K562 (cell line): ENCODE measurements at regions not wholly inside any gene's neighbourhood (a gene's known extent, or its start where the extent isn't known, plus 50 kb on each side); places are given as distances from the start of the nearest gene placed in this dataset.

ENCODE experiments used
- CTCF ChIP-seq, 3 experiments: IDR thresholded peaks in 2 of 3; conservative IDR thresholded peaks in 1 of 3; 2 replicates each; pipeline ENCODE4 v1.5.1; 2011 to 2012; ENCODE audit warnings: low read length in 3 of 3, mild to moderate bottlenecking in 3 of 3, control low read depth in 2 of 3, improper control_type of control experiment in 1 of 3, inconsistent platforms in 1 of 3, low read depth in 1 of 3, mixed read lengths in 1 of 3, moderate library complexity in 1 of 3; ENCODE audit not compliant: insufficient read depth in 2 of 3
- ESRRA ChIP-seq: fragments of 450-650 bp; IDR thresholded peaks from 2 replicates; pipeline ENCODE4 v1.6.1; 2014; ENCODE audit warnings: low read depth, mild to moderate bottlenecking, moderate library complexity, borderline replicate concordance
- GATA2 ChIP-seq: sonication (generic); formaldehyde crosslinking; IDR thresholded peaks from 2 replicates; pipeline ENCODE4 v1.4.0; 2020; ENCODE audit warnings: mild to moderate bottlenecking, missing genetic modification reagents
- HDAC2 ChIP-seq: fragments of 450-650 bp; IDR thresholded peaks from 2 replicates; pipeline ENCODE4 v1.6.1; 2016; ENCODE audit warnings: mild to moderate bottlenecking
- MEIS2 ChIP-seq: fragments of 450-650 bp; IDR thresholded peaks from 2 replicates; pipeline ENCODE4 v1.6.1; 2014; ENCODE audit warnings: mild to moderate bottlenecking; ENCODE audit not compliant: partially characterized antibody
- MLX ChIP-seq, 2 experiments: fragments of 450-650 bp in 1 of 2; sonication (generic) in 1 of 2; formaldehyde crosslinking; conservative IDR thresholded peaks; 2 replicates each; pipeline versions ENCODE4 v1.4.0 to v1.8.1; 2020 to 2022; ENCODE audit warnings: mild to moderate bottlenecking in 1 of 2, missing genetic modification reagents in 1 of 2
- NCOA2 ChIP-seq, 2 experiments: fragments of 450-650 bp; IDR thresholded peaks; 2 replicates each; pipeline ENCODE4 v1.6.1; 2018; ENCODE audit warnings: mild to moderate bottlenecking in 2 of 2, moderate library complexity in 1 of 2; ENCODE audit not compliant: partially characterized antibody in 2 of 2
- POLR2A ChIP-seq: fragments of 450-650 bp; conservative IDR thresholded peaks from 2 replicates; pipeline ENCODE4 v1.6.1; 2016
- RAD51 ChIP-seq: fragments of 450-650 bp; IDR thresholded peaks from 2 replicates; pipeline ENCODE4 v1.7.1; 2016; ENCODE audit warnings: low read depth, mild to moderate bottlenecking, borderline replicate concordance
- STAT5A ChIP-seq: IDR thresholded peaks from 2 replicates; pipeline ENCODE4 v1.6.1; 2012; ENCODE audit warnings: low read length, inconsistent platforms, borderline replicate concordance
- ZNF143 ChIP-seq: sonication (generic); formaldehyde crosslinking; IDR thresholded peaks from 2 replicates; pipeline ENCODE4 v1.9.0; 2022; ENCODE audit warnings: mild to moderate bottlenecking, missing genetic modification reagents
- ZNF311 ChIP-seq: fragments of 250-450 bp; sonication (Bioruptor Pico); IDR thresholded peaks from 2 replicates; pipeline ENCODE4 v1.4.0; 2020; ENCODE audit warnings: mild to moderate bottlenecking, moderate library complexity

- no peak for TF ChIP-seq ZNF143
- TF ChIP-seq RAD51, result no peak
- no peak for TF ChIP-seq CTCF (IDR thresholded peaks at IDR 0.05 in 2 of 3, conservative IDR thresholded peaks at IDR 0.05 in 1 of 3; ENCODE audit: insufficient read depth in 2 of 3, low read depth in 1 of 3, low read length in 3 of 3)
- no peak for TF ChIP-seq ESRRA
- no peak for TF ChIP-seq GATA2 (CRISPR knock-in tag)
- TF ChIP-seq ZNF311 (CRISPR knock-in tag), result no peak
- TF ChIP-seq STAT5A, result no peak
- TF ChIP-seq NCOA2 (IDR thresholded peaks at IDR 0.05; ENCODE audit: partially characterized antibody in 2 of 2), result no peak
- no peak for TF ChIP-seq POLR2A
- TF ChIP-seq HDAC2, result no peak
- TF ChIP-seq MLX (CRISPR knock-in tag; conservative IDR thresholded peaks at IDR 0.05), result no peak
- no peak for TF ChIP-seq MEIS2
Measured at GRCh38 chr3:86673991-86674390, 317.0 kb downstream of the VGLL3 start.
